Fibroblast of lung (primary cell): ENCODE measurements at regions not wholly inside any gene's neighbourhood (a gene's known extent, or its start where the extent isn't known, plus 50 kb on each side); places are given as distances from the start of the nearest gene placed in this dataset.

Experiments used
- DNase-seq, 2 donors: peaks; one replicate each; pipeline versions ENCODE4 v3.0.0 to v3.0.0-alpha.2; 2010; ENCODE audit warnings: low read depth in 2 of 2
- H2AFZ ChIP-seq: 2 replicates; pipeline ENCODE4 v1.5.1; 2012; ENCODE audit warnings: low read length, control low read depth, inconsistent platforms
- H3K27ac ChIP-seq: 2 replicates; pipeline ENCODE4 v1.5.1; 2011; ENCODE audit warnings: low read length, control low read depth; ENCODE audit not compliant: insufficient read depth
- H3K27me3 ChIP-seq: 2 replicates; pipeline ENCODE4 v1.5.1; 2011; ENCODE audit warnings: mild to moderate bottlenecking, low read length; ENCODE audit not compliant: control insufficient read depth, insufficient read depth
- H3K36me3 ChIP-seq: 2 replicates; pipeline ENCODE4 v1.5.1; 2011; ENCODE audit warnings: low read length; ENCODE audit not compliant: control insufficient read depth, insufficient read depth
- H3K4me1 ChIP-seq: 2 replicates; pipeline ENCODE4 v1.5.1; 2011; ENCODE audit warnings: low read length; ENCODE audit not compliant: control insufficient read depth, insufficient read depth; ENCODE audit errors: extremely low read depth
- H3K4me2 ChIP-seq: 2 replicates; pipeline ENCODE4 v1.5.1; 2011; ENCODE audit warnings: low read length, control low read depth; ENCODE audit not compliant: insufficient read depth; ENCODE audit errors: extremely low read depth
- H3K4me3 ChIP-seq, 4 experiments: fragments of 200-600 bp in 1 of 4; sonication (generic) in 1 of 4; replicated peaks in 1 of 4; 2 replicates each; pipeline ENCODE4 v1.5.1; 2011 to 2016; ENCODE audit warnings: low read length in 4 of 4, low read depth in 3 of 4, mild to moderate bottlenecking in 3 of 4, control low read depth in 2 of 4, inconsistent platforms in 1 of 4, mixed read lengths in 1 of 4; ENCODE audit not compliant: insufficient read depth in 1 of 4; ENCODE audit errors: control extremely low read depth in 1 of 4
- H3K79me2 ChIP-seq: 2 replicates; pipeline ENCODE4 v1.5.1; 2012; ENCODE audit warnings: mild to moderate bottlenecking, low read length, inconsistent platforms; ENCODE audit not compliant: control insufficient read depth, insufficient read depth
- H3K9ac ChIP-seq: 2 replicates; pipeline ENCODE4 v1.5.1; 2011; ENCODE audit warnings: mild to moderate bottlenecking, low read length, control low read depth; ENCODE audit not compliant: insufficient read depth
- H3K9me3 ChIP-seq: 2 replicates; pipeline ENCODE4 v1.5.1; 2012; ENCODE audit warnings: low read depth, low read length; ENCODE audit not compliant: control insufficient read depth, insufficient read depth
- H4K20me1 ChIP-seq: 2 replicates; pipeline ENCODE4 v1.5.1; 2011; ENCODE audit warnings: low read length; ENCODE audit not compliant: control insufficient read depth, insufficient read depth; ENCODE audit errors: extremely low read depth
- CTCF ChIP-seq, 2 donors: IDR thresholded peaks in 1 of 2; conservative IDR thresholded peaks in 1 of 2; 1 replicate in 1 of 2; 2 replicates in 1 of 2; pipeline ENCODE4 v1.5.1; 2011 to 2012; ENCODE audit warnings: low read length in 2 of 2, control low read depth in 1 of 2, inconsistent platforms in 1 of 2, low read depth in 1 of 2, mild to moderate bottlenecking in 1 of 2
- EZH2 ChIP-seq: IDR thresholded peaks from 2 replicates; pipeline ENCODE4 v1.5.1; 2012; ENCODE audit warnings: low read length, control low read depth, mild to moderate bottlenecking; ENCODE audit errors: missing control alignments

GRCh38 chr5:173777674-173778073, 110.5 kb upstream of the CPEB4 start:
- peaks cover 4% of the 10 kb centered on the region for H3K4me1 ChIP-seq
- TF ChIP-seq CTCF (conservative IDR thresholded peaks at IDR 0.05 in 1 of 2, IDR thresholded peaks at IDR 0.05 in 1 of 2; ENCODE audit: low read depth in 1 of 2, low read length in 2 of 2): no peak
- no peak for TF ChIP-seq EZH2
- no peaks in the 10 kb centered on the region for H3K27me3 ChIP-seq
- no peaks in the 10 kb centered on the region for H3K79me2 ChIP-seq
- H2AFZ ChIP-seq: no peak overlapping the region
- DNase-seq: no peak
- no peaks in the 10 kb centered on the region for H3K36me3 ChIP-seq
- no peak overlapping the region for H3K4me2 ChIP-seq
- no peak overlapping the region for H3K27ac ChIP-seq
- H4K20me1 ChIP-seq: no peaks in the 10 kb centered on the region
- no peaks in the 10 kb centered on the region for H3K9me3 ChIP-seq
- no peak overlapping the region for H3K9ac ChIP-seq
- no peak overlapping the region for H3K4me3 ChIP-seq

- TF ChIP-seq CTCF (conservative IDR thresholded peaks at IDR 0.05 in 1 of 2, IDR thresholded peaks at IDR 0.05 in 1 of 2; ENCODE audit: low read depth in 1 of 2, low read length in 2 of 2) (no peak), EZH2 (no peak)
- H2AFZ ChIP-seq: no peak overlapping the region
- no peaks in the 10 kb centered on the region for H3K79me2 ChIP-seq
- no peaks in the 10 kb centered on the region for H3K36me3 ChIP-seq
- H3K9ac ChIP-seq: no peak overlapping the region
- H3K4me2 ChIP-seq: no peak overlapping the region
- H3K9me3 ChIP-seq: no peaks in the 10 kb centered on the region
- H4K20me1 ChIP-seq: no peaks in the 10 kb centered on the region
- no peak for DNase-seq
- H3K4me3 ChIP-seq: no peak overlapping the region
- H3K4me1 ChIP-seq: peaks cover 4% of the 10 kb centered on the region
- no peak overlapping the region for H3K27ac ChIP-seq
- H3K27me3 ChIP-seq: no peaks in the 10 kb centered on the region
Measured at GRCh38 chr5:173778152-173778782, 109.9 kb upstream of the CPEB4 start.

GRCh38 chr5:173778784-173779304, 109.3 kb upstream of the CPEB4 start:
- TF ChIP-seq EZH2 (no peak), CTCF (conservative IDR thresholded peaks at IDR 0.05 in 1 of 2, IDR thresholded peaks at IDR 0.05 in 1 of 2; ENCODE audit: low read depth in 1 of 2, low read length in 2 of 2) (no peak)
- no peak overlapping the region for H3K4me2 ChIP-seq
- DNase-seq: peak in 1 of 2 donors; percentile 41

More at GRCh38 chr5:173778784-173779304, 109.3 kb upstream of the CPEB4 start:
- peaks cover 4% of the 10 kb centered on the region for H3K4me1 ChIP-seq
- H3K9ac ChIP-seq: no peak overlapping the region
- no peaks in the 10 kb centered on the region for H3K36me3 ChIP-seq
- no peaks in the 10 kb centered on the region for H3K79me2 ChIP-seq
- H3K9me3 ChIP-seq: no peaks in the 10 kb centered on the region
- H3K27me3 ChIP-seq: no peaks in the 10 kb centered on the region
- H2AFZ ChIP-seq: no peak overlapping the region
- H3K4me3 ChIP-seq: no peak overlapping the region
- H3K27ac ChIP-seq: no peak overlapping the region
- H4K20me1 ChIP-seq: no peaks in the 10 kb centered on the region
